GM21528 (cell line): ENCODE measurements at regions not wholly inside any gene's neighbourhood (a gene's known extent, or its start where the extent isn't known, plus 50 kb on each side); places are given as distances from the start of the nearest gene placed in this dataset.

Experiments used
- ATAC-seq: cut with Tn5 transposase; IDR thresholded peaks from one replicate; pipeline ENCODE4 v1.9.1; 2021; ENCODE audit warnings: mild to moderate bottlenecking, moderate library complexity; ENCODE audit not compliant: unreplicated experiment, low FRiP score

- no peak for ATAC-seq
Observed at GRCh38 chr6:150535818-150536220, 63.9 kb upstream of the PLEKHG1 start.

GRCh38 chr6:150536835-150537234, 62.9 kb upstream of the PLEKHG1 start:
- no peak for ATAC-seq

- no peak for ATAC-seq
Observed at GRCh38 chr6:150537491-150537890, 62.2 kb upstream of the PLEKHG1 start.

- no peak for ATAC-seq
Observed at GRCh38 chr6:150537893-150538292, 61.8 kb upstream of the PLEKHG1 start.

- no peak for ATAC-seq
Observed at GRCh38 chr6:150539111-150539510, 60.6 kb upstream of the PLEKHG1 start.

GRCh38 chr6:150539568-150539967, 60.1 kb upstream of the PLEKHG1 start:
- ATAC-seq: no peak

- no peak for ATAC-seq
Observed at GRCh38 chr6:150541576-150541975, 58.1 kb upstream of the PLEKHG1 start.

- no peak for ATAC-seq
Observed at GRCh38 chr6:150543178-150543577, 56.5 kb upstream of the PLEKHG1 start.

- no peak for ATAC-seq
Observed at GRCh38 chr6:150544793-150545192, 54.9 kb upstream of the PLEKHG1 start.

- ATAC-seq: no peak
Observed at GRCh38 chr6:150546457-150546856, 53.2 kb upstream of the PLEKHG1 start.

GRCh38 chr6:150547502-150548222, 52.0 kb upstream of the PLEKHG1 start:
- no peak for ATAC-seq

GRCh38 chr6:150548330-150548729, 51.4 kb upstream of the PLEKHG1 start:
- ATAC-seq: no peak

- ATAC-seq: no peak
Observed at GRCh38 chr6:150549007-150549406, 50.7 kb upstream of the PLEKHG1 start.

- no peak for ATAC-seq
Observed at GRCh38 chr6:150549674-150550101, 50.0 kb upstream of the PLEKHG1 start.
